HepG2 (cell line): ENCODE measurements at regions not wholly inside any gene's neighbourhood (a gene's known extent, or its start where the extent isn't known, plus 50 kb on each side); places are given as distances from the start of the nearest gene placed in this dataset.
A peak's percentile ranks its signal among the peaks of the same experiment; 100 is the strongest.

Source experiments
- ATAC-seq: fragments of 200-7000 bp; cut with Tn5 transposase; 3 replicates; pipeline ENCODE4 v1.9.1; 2020; ENCODE audit warnings: mild to moderate bottlenecking, moderate library complexity
- BruUV-seq: library from RNA; stranded (reverse); fragments of 400-500 nt; replicated peaks from 2 replicates; lab custom pipeline; 2021; lab: Mats Ljungman, UMichigan
- CTCF ChIA-PET: fragments of 300-600 bp; formaldehyde crosslinking; extraction: SDS; loops from one replicate; lab custom pipeline; 2021; ENCODE audit warnings: low total read pairs, inconsistent platforms, low intra/inter-chr PET ratio; lab: Yijun Ruan, JAX
- POLR2A ChIA-PET: fragments of 350-600 bp; sonication (Branson Sonifier 250); formaldehyde crosslinking; loops from one replicate; lab custom pipeline; 2020; ENCODE audit warnings: antibody characterized with exemption, inconsistent platforms; lab: Yijun Ruan, JAX
- DNase-seq: peaks from one replicate; pipeline ENCODE4 v3.0.0-alpha.2; 2015; ENCODE audit warnings: low spot score
- FAIRE-seq: peaks from 3 replicates; lab custom pipeline; 2011; peaks lifted over from hg19 to GRCh38; lab: Jason Lieb, UNC
- H2AFZ ChIP-seq: one replicate; pipeline ENCODE4 v1.6.1; 2011; ENCODE audit warnings: low read length, inconsistent platforms
- H3K27ac ChIP-seq: fragments of 300-600 bp; 3 replicates; pipeline ENCODE4 v1.8.0; 2011; ENCODE audit warnings: mixed run types, mild to moderate bottlenecking, mixed read lengths, low read length, inconsistent platforms; ENCODE audit not compliant: insufficient read depth; ENCODE audit errors: extremely low read length
- H3K27me3 ChIP-seq, 2 experiments: fragments of 200-600 bp in 1 of 2; 2 replicates in 1 of 2; 3 replicates in 1 of 2; pipeline versions ENCODE4 v1.6.0 to v1.8.0; 2011; ENCODE audit warnings: low read length in 2 of 2, mild to moderate bottlenecking in 2 of 2, moderate library complexity in 2 of 2, inconsistent platforms in 1 of 2; ENCODE audit not compliant: insufficient read depth in 2 of 2, control insufficient read depth in 1 of 2
- H3K36me3 ChIP-seq, 2 experiments: fragments of 200-600 bp in 1 of 2; replicated peaks in 1 of 2; 2 replicates in 1 of 2; 3 replicates in 1 of 2; pipeline versions ENCODE4 v1.5.1 to v1.8.0; 2011; ENCODE audit warnings: low read length in 2 of 2, inconsistent platforms in 1 of 2; ENCODE audit not compliant: insufficient read depth in 2 of 2, control insufficient read depth in 1 of 2
- H3K4me1 ChIP-seq: 2 replicates; pipeline ENCODE4 v1.5.1; 2012; ENCODE audit warnings: low read length, inconsistent platforms; ENCODE audit not compliant: insufficient read depth
- H3K4me2 ChIP-seq: 2 replicates; pipeline ENCODE4 v1.6.0; 2011; ENCODE audit warnings: low read depth, low read length, inconsistent platforms
- H3K4me3 ChIP-seq, 3 experiments: fragments of 200-600 bp in 1 of 3; sonication (generic), shearing (Covaris generic) in 1 of 3; replicated peaks in 1 of 3; 2 replicates each; pipeline ENCODE4 v1.5.1; 2011 to 2016; ENCODE audit warnings: low read length in 3 of 3, inconsistent platforms in 2 of 3, low read depth in 2 of 3, mild to moderate bottlenecking in 2 of 3, control low read depth in 1 of 3, mixed read lengths in 1 of 3; ENCODE audit not compliant: insufficient read depth in 1 of 3
- H3K79me2 ChIP-seq: one replicate; pipeline ENCODE4 v1.6.1; 2011; ENCODE audit warnings: low read length, inconsistent platforms; ENCODE audit not compliant: insufficient read depth
- H3K9ac ChIP-seq: 2 replicates; pipeline ENCODE4 v1.6.0; 2011; ENCODE audit warnings: mild to moderate bottlenecking, low read depth, low read length, inconsistent platforms; ENCODE audit not compliant: insufficient read depth
- H3K9me3 ChIP-seq: 2 replicates; pipeline ENCODE4 v1.5.1; 2012; ENCODE audit warnings: mild to moderate bottlenecking, low read length
- H4K20me1 ChIP-seq: 2 replicates; pipeline ENCODE4 v1.6.0; 2011; ENCODE audit warnings: inconsistent platforms, mild to moderate bottlenecking, low read length, moderate library complexity; ENCODE audit not compliant: insufficient read depth
- NR1H2 ChIP-seq: sonication (generic); formaldehyde crosslinking; IDR thresholded peaks from 2 replicates; pipeline ENCODE4 v1.8.1; 2022; ENCODE audit warnings: low read depth, missing genetic modification reagents, borderline replicate concordance
- WGBS: methylation state at CpG from one replicate; pipeline ENCODE4 v1.1.6; 2017; ENCODE audit warnings: low lambda C conversion rate; 5-methylcytosine and 5-hydroxymethylcytosine counted together
- in situ Hi-C: cut with HindIII; loops from 2 replicates; pipeline ENCODE4 v1.10.0; 2017; ENCODE audit warnings: low pct_unique_long_range_greater_than_20kb; ENCODE audit not compliant: extremely low pct_ligation_motif_present
- intact Hi-C: fragments of 100-400 bp; cut with micrococcal nuclease; formaldehyde crosslinking; loops from one replicate; pipeline ENCODE4 v1.10.0; 2022; ENCODE audit not compliant: unreplicated experiment
- TF ChIP-seq, protein P1 (sequence below): sonication (generic); formaldehyde crosslinking; IDR thresholded peaks from 2 replicates; pipeline ENCODE4 v1.5.0; 2020; ENCODE audit warnings: missing genetic modification reagents, mild to moderate bottlenecking, borderline replicate concordance
- TF ChIP-seq, protein P2 (sequence below): fragments of 450-650 bp; IDR thresholded peaks from 2 replicates; pipeline ENCODE4 v1.6.1; 2016
- TF ChIP-seq, protein P3 (sequence below): sonication (generic); formaldehyde crosslinking; IDR thresholded peaks from 2 replicates; pipeline ENCODE4 v1.5.1; 2020; ENCODE audit warnings: mild to moderate bottlenecking, moderate library complexity, missing genetic modification reagents

DNA sequence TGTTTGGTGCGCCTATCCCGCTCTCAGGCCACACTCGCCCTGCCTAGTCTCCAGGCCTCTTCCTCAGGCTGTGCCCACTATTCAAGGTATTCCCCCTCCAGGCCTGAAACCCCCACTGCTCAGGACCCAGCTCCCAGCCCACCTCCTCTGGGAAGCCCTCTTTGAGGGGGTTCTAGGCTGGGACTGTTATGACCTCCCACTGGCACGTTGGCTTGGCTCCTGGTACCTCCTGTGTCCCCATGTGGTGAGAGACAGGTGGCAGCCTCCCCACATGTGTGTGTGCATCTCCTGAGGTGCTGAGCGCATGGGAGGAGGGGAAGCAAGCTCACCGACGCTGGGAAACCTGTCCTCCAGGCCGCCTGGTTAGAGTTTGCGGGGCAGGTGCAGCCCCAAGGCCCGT, 82.5 kb downstream of the EDN3 start:
- DNase-seq = no peak
- in situ Hi-C loops = no loop called here

More for the DNA sequence above, 82.5 kb downstream of the EDN3 start:
- Histone ChIP-seq H3K9me3 (no peaks in the 10 kb centered on the region), H3K4me2 (no peak overlapping the region), H4K20me1 (no peaks in the 10 kb centered on the region), H3K36me3 (no peaks in the 10 kb centered on the region), H3K4me1 (no peaks in the 10 kb centered on the region), H3K9ac (no peak overlapping the region), H2AFZ (no peak overlapping the region), H3K27ac (no peak overlapping the region), H3K4me3 (no peak overlapping the region), H3K79me2 (no peaks in the 10 kb centered on the region), H3K27me3 (peaks cover 0 to 35% of the 10 kb centered on the region in 2 experiments; a peak in 4 of 5 replicates)
- BruUV-seq = no TSS peak
- no peak for FAIRE-seq
- no peak; the same call in 2 of the 3 replicates for ATAC-seq
- WGBS = 26% methylated on average over 7 of the region's 10 CpGs
- TF ChIP-seq NR1H2 (CRISPR knock-in tag) = no peak
- TF ChIP-seq, protein P1, sequence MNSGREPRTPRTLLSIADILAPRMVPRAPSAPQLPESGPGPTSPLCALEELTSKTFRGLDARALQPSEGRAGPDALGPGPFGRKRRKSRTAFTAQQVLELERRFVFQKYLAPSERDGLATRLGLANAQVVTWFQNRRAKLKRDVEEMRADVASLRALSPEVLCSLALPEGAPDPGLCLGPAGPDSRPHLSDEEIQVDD (CRISPR knock-in tag) = no peak
- TF ChIP-seq, protein P2, sequence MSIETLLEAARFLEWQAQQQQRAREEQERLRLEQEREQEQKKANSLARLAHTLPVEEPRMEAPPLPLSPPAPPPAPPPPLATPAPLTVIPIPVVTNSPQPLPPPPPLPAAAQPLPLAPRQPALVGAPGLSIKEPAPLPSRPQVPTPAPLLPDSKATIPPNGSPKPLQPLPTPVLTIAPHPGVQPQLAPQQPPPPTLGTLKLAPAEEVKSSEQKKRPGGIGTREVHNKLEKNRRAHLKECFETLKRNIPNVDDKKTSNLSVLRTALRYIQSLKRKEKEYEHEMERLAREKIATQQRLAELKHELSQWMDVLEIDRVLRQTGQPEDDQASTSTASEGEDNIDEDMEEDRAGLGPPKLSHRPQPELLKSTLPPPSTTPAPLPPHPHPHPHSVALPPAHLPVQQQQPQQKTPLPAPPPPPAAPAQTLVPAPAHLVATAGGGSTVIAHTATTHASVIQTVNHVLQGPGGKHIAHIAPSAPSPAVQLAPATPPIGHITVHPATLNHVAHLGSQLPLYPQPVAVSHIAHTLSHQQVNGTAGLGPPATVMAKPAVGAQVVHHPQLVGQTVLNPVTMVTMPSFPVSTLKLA = peak; percentile 71
- TF ChIP-seq, protein P3, sequence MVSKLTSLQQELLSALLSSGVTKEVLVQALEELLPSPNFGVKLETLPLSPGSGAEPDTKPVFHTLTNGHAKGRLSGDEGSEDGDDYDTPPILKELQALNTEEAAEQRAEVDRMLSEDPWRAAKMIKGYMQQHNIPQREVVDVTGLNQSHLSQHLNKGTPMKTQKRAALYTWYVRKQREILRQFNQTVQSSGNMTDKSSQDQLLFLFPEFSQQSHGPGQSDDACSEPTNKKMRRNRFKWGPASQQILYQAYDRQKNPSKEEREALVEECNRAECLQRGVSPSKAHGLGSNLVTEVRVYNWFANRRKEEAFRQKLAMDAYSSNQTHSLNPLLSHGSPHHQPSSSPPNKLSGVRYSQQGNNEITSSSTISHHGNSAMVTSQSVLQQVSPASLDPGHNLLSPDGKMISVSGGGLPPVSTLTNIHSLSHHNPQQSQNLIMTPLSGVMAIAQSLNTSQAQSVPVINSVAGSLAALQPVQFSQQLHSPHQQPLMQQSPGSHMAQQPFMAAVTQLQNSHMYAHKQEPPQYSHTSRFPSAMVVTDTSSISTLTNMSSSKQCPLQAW (CRISPR knock-in tag) = no peak
- intact Hi-C loops = loop anchor here (1.0 kb wide), 1 partner anchor 19 kb away; no protein-coding TSS in a partner anchor
- POLR2A ChIA-PET = no interaction called here
- CTCF ChIA-PET = no interaction called here
